Anterior cingulate cortex (tissue), 58 donors: ENCODE measurements at regions not wholly inside any gene's neighbourhood (a gene's known extent, or its start where the extent isn't known, plus 50 kb on each side); places are given as distances from the start of the nearest gene placed in this dataset.
"Not testable (repeated sequence)": the region's sequence is repeated elsewhere in the genome, so short reads cannot be mapped to it uniquely, and the experiment has no call there.

Experiments used
- DNase-seq, 58 donors: peaks; one replicate each; lab custom pipeline; 2025; lab: John Stamatoyannopoulos, UW

- no peak for DNase-seq
These were observed 926.1 kb upstream of the SORCS1 start for GRCh38 chr10:108090476-108091215.

GRCh38 chr10:108086502-108086901 is 922.0 kb upstream of the SORCS1 start:
- no peak for DNase-seq

- no peak for DNase-seq
These were observed 918.1 kb upstream of the SORCS1 start for GRCh38 chr10:108082596-108082995.

GRCh38 chr10:108078263-108078662 is 913.8 kb upstream of the SORCS1 start:
- no peak for DNase-seq

GRCh38 chr10:108072466-108072865 is 908.0 kb upstream of the SORCS1 start:
- DNase-seq, result no peak

GRCh38 chr10:108070789-108071188 is 906.3 kb upstream of the SORCS1 start:
- no peak for DNase-seq

GRCh38 chr10:108069096-108069495 is 904.6 kb upstream of the SORCS1 start:
- DNase-seq, result no peak

GRCh38 chr10:108064746-108065260 is 900.3 kb upstream of the SORCS1 start:
- no peak for DNase-seq

GRCh38 chr10:108060246-108060645 is 895.7 kb upstream of the SORCS1 start:
- DNase-seq, result no peak

GRCh38 chr10:108055506-108055905 is 891.0 kb upstream of the SORCS1 start:
- DNase-seq, result no peak

GRCh38 chr10:108052981-108053380 is 888.5 kb upstream of the SORCS1 start:
- DNase-seq, result no peak

- no peak for DNase-seq
These were observed 886.7 kb upstream of the SORCS1 start for GRCh38 chr10:108051218-108051617.

- no peak for DNase-seq
These were observed 886.1 kb upstream of the SORCS1 start for GRCh38 chr10:108050626-108051025.

- no peak for DNase-seq
These were observed 885.2 kb upstream of the SORCS1 start for GRCh38 chr10:108049668-108050067.

GRCh38 chr10:108048898-108049297 is 884.4 kb upstream of the SORCS1 start:
- DNase-seq, result no peak

- DNase-seq, result no peak
These were observed 875.5 kb upstream of the SORCS1 start for GRCh38 chr10:108039821-108040584.

GRCh38 chr10:108037061-108037460 is 872.6 kb upstream of the SORCS1 start:
- DNase-seq, result no peak

GRCh38 chr10:108036265-108036664 is 871.8 kb upstream of the SORCS1 start:
- no peak for DNase-seq

- no peak for DNase-seq
These were observed 870.3 kb upstream of the SORCS1 start for GRCh38 chr10:108034829-108035228.

- DNase-seq, result not testable (repeated sequence)
These were observed 869.0 kb upstream of the SORCS1 start for GRCh38 chr10:108033518-108033917.

GRCh38 chr10:108031505-108031904 is 867.0 kb upstream of the SORCS1 start:
- DNase-seq, result no peak

GRCh38 chr10:108014902-108015177 is 850.3 kb upstream of the SORCS1 start:
- no peak for DNase-seq
